Stomach (tissue), 4 donors: ENCODE measurements at regions not wholly inside any gene's neighbourhood (a gene's known extent, or its start where the extent isn't known, plus 50 kb on each side); places are given as distances from the start of the nearest gene placed in this dataset.

Experiments
- POLR2A ChIP-seq, 4 donors: fragments of 450-650 bp; IDR thresholded peaks; one replicate each; pipeline ENCODE4 v1.6.1; 2016; ENCODE audit warnings: antibody characterized with exemption in 4 of 4, control low read depth in 2 of 4, mild to moderate bottlenecking in 1 of 4, moderate library complexity in 1 of 4
- TF ChIP-seq, protein P1 (sequence below), 7 experiments: fragments of 450-650 bp in 4 of 7; fragments of 200-600 bp in 3 of 7; sonication (generic) in 3 of 7; IDR thresholded peaks; one replicate each; pipeline ENCODE4 v1.5.1; 2016 to 2019; ENCODE audit warnings: antibody characterized with exemption in 7 of 7, control low read depth in 2 of 7, mild to moderate bottlenecking in 1 of 7

- TF ChIP-seq, protein P1, sequence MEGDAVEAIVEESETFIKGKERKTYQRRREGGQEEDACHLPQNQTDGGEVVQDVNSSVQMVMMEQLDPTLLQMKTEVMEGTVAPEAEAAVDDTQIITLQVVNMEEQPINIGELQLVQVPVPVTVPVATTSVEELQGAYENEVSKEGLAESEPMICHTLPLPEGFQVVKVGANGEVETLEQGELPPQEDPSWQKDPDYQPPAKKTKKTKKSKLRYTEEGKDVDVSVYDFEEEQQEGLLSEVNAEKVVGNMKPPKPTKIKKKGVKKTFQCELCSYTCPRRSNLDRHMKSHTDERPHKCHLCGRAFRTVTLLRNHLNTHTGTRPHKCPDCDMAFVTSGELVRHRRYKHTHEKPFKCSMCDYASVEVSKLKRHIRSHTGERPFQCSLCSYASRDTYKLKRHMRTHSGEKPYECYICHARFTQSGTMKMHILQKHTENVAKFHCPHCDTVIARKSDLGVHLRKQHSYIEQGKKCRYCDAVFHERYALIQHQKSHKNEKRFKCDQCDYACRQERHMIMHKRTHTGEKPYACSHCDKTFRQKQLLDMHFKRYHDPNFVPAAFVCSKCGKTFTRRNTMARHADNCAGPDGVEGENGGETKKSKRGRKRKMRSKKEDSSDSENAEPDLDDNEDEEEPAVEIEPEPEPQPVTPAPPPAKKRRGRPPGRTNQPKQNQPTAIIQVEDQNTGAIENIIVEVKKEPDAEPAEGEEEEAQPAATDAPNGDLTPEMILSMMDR (IDR thresholded peaks at IDR 0.05) = no peak
- no peak for TF ChIP-seq POLR2A (IDR thresholded peaks at IDR 0.05)
Observed at GRCh38 chr2:129144082-129144791, 825.6 kb upstream of the HS6ST1 start.
